22Rv1 (cell line): ENCODE measurements at regions not wholly inside any gene's neighbourhood (a gene's known extent, or its start where the extent isn't known, plus 50 kb on each side); places are given as distances from the start of the nearest gene placed in this dataset.

ENCODE experiments used
- ZFX ChIP-seq: fragments of 450-650 bp; IDR thresholded peaks from 2 replicates; pipeline ENCODE4 v1.6.1; 2017; ENCODE audit warnings: antibody characterized with exemption, borderline replicate concordance
- TF ChIP-seq, protein P1 (sequence below): fragments of 450-650 bp; IDR thresholded peaks from 2 replicates; pipeline ENCODE4 v1.5.1; 2017; ENCODE audit warnings: mild to moderate bottlenecking

- TF ChIP-seq, protein P1, sequence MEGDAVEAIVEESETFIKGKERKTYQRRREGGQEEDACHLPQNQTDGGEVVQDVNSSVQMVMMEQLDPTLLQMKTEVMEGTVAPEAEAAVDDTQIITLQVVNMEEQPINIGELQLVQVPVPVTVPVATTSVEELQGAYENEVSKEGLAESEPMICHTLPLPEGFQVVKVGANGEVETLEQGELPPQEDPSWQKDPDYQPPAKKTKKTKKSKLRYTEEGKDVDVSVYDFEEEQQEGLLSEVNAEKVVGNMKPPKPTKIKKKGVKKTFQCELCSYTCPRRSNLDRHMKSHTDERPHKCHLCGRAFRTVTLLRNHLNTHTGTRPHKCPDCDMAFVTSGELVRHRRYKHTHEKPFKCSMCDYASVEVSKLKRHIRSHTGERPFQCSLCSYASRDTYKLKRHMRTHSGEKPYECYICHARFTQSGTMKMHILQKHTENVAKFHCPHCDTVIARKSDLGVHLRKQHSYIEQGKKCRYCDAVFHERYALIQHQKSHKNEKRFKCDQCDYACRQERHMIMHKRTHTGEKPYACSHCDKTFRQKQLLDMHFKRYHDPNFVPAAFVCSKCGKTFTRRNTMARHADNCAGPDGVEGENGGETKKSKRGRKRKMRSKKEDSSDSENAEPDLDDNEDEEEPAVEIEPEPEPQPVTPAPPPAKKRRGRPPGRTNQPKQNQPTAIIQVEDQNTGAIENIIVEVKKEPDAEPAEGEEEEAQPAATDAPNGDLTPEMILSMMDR, result no peak
- no peak for TF ChIP-seq ZFX
Measured at GRCh38 chr3:155024006-155024638, 56.0 kb upstream of the MME start.
